ENCODE measurements at regions not wholly inside any gene's neighbourhood (a gene's known extent, or its start where the extent isn't known, plus 50 kb on each side); places are given as distances from the start of the nearest gene placed in this dataset.
"Not testable (repeated sequence)": the region's sequence is repeated elsewhere in the genome, so short reads cannot be mapped to it uniquely, and the experiment has no call there.

GRCh38 chrX:109911046-109911445 is 91.9 kb upstream of the TMEM164 start:
- Histone ChIP-seq H3K4me1 (peaks cover 5% of the 10 kb centered on the region; the same call in 1 of the 2 replicates), H3K36me3 (ENCODE audit: control insufficient read depth, insufficient read depth, low read length) (no peaks in the 10 kb centered on the region), H3K27me3 (replicated peaks; ENCODE audit: control insufficient read depth, insufficient read depth, low read length) (no peaks in the 10 kb centered on the region), H3K4me3 (ENCODE audit: low read depth, low read length) (no peak overlapping the region), H3K9me3 (no peaks in the 10 kb centered on the region)
- Mint-ChIP-seq H3K9me3 (ENCODE audit: unreplicated experiment) (no peaks in the 10 kb centered on the region), H3K36me3 (ENCODE audit: insufficient read depth, unreplicated experiment) (no peaks in the 10 kb centered on the region), H3K27me3 (ENCODE audit: insufficient read depth, unreplicated experiment) (no peaks in the 10 kb centered on the region), H3K4me3 (ENCODE audit: unreplicated experiment) (no peak overlapping the region), H3K27ac (ENCODE audit: unreplicated experiment) (no peak overlapping the region), H3K4me1 (ENCODE audit: low read depth, unreplicated experiment) (no peaks in the 10 kb centered on the region)
- intact Hi-C loops (cut with micrococcal nuclease; ENCODE audit: unreplicated experiment), result loop anchor here (1.0 to 10.0 kb wide), 5 partner anchors 91 to 504 kb away; partner anchors contain the start of gene TMEM164
- peak; percentile 9 to 43 for TF ChIP-seq CTCF (IDR thresholded peaks at IDR 0.05; ENCODE audit: insufficient read depth in 1 of 2, low read depth in 1 of 2, low read length in 1 of 2, severe bottlenecking in 1 of 2, unreplicated experiment in 1 of 2)
- no TSS peak for BruUV-seq (replicated peaks)
- ChIA-PET CTCF (interaction anchor here (0.7 to 0.8 kb wide), 2 partner anchors 20 to 235 kb away, joined by 3 to 7 read pairs; no protein-coding TSS in a partner anchor), POLR2A (no interaction called here)
- no peak for DNase-seq

- H3K4me3 Mint-ChIP-seq (ENCODE audit: unreplicated experiment); CTCF ChIA-PET; POLR2A ChIA-PET; H3K36me3 ChIP-seq (ENCODE audit: control insufficient read depth, insufficient read depth, low read length); H3K4me3 ChIP-seq (ENCODE audit: low read depth, low read length); H3K4me1 ChIP-seq; BruUV-seq (replicated peaks); H3K9me3 Mint-ChIP-seq (ENCODE audit: unreplicated experiment); H3K27ac Mint-ChIP-seq (ENCODE audit: unreplicated experiment); H3K27me3 ChIP-seq (replicated peaks; ENCODE audit: control insufficient read depth, insufficient read depth, low read length); H3K36me3 Mint-ChIP-seq (ENCODE audit: insufficient read depth, unreplicated experiment); H3K4me1 Mint-ChIP-seq (ENCODE audit: low read depth, unreplicated experiment); DNase-seq; H3K27me3 Mint-ChIP-seq (ENCODE audit: insufficient read depth, unreplicated experiment); H3K9me3 ChIP-seq: not testable (repeated sequence)
- intact Hi-C loops (cut with micrococcal nuclease; ENCODE audit: unreplicated experiment), result loop anchor here (5.0 to 10.0 kb wide), 3 partner anchors 89 to 502 kb away; partner anchors contain the start of gene TMEM164
Measured at GRCh38 chrX:109912993-109913392, 89.9 kb upstream of the TMEM164 start.

GRCh38 chrX:109914114-109914849 is 88.6 kb upstream of the TMEM164 start:
- Mint-ChIP-seq H3K9me3 (ENCODE audit: unreplicated experiment) (no peaks in the 10 kb centered on the region), H3K36me3 (ENCODE audit: insufficient read depth, unreplicated experiment) (no peaks in the 10 kb centered on the region), H3K27me3 (ENCODE audit: insufficient read depth, unreplicated experiment) (no peaks in the 10 kb centered on the region), H3K4me3 (ENCODE audit: unreplicated experiment) (no peak overlapping the region), H3K27ac (ENCODE audit: unreplicated experiment) (no peak overlapping the region), H3K4me1 (ENCODE audit: low read depth, unreplicated experiment) (no peaks in the 10 kb centered on the region)
- Histone ChIP-seq H3K4me1 (peaks cover 5% of the 10 kb centered on the region; the same call in 1 of the 2 replicates), H3K9me3 (no peaks in the 10 kb centered on the region), H3K4me3 (ENCODE audit: low read depth, low read length) (no peak overlapping the region), H3K27me3 (replicated peaks; ENCODE audit: control insufficient read depth, insufficient read depth, low read length) (no peaks in the 10 kb centered on the region), H3K36me3 (ENCODE audit: control insufficient read depth, insufficient read depth, low read length) (no peaks in the 10 kb centered on the region)
- no peak for TF ChIP-seq CTCF (IDR thresholded peaks at IDR 0.05; ENCODE audit: insufficient read depth in 1 of 2, low read depth in 1 of 2, low read length in 1 of 2, severe bottlenecking in 1 of 2, unreplicated experiment in 1 of 2)
- DNase-seq, result peak in 1 of 2 experiments; percentile 24
- ChIA-PET CTCF (interaction anchor here (0.9 to 1.1 kb wide), 2 partner anchors 123 to 173 kb away, joined by 3 to 4 read pairs; no protein-coding TSS in a partner anchor), POLR2A (no interaction called here)
- no TSS peak for BruUV-seq (replicated peaks)
- intact Hi-C loops (cut with micrococcal nuclease; ENCODE audit: unreplicated experiment), result loop anchor here (1.0 to 10.0 kb wide), 4 partner anchors 88 to 501 kb away; partner anchors contain the start of gene TMEM164
